ENCODE measurements at regions not wholly inside any gene's neighbourhood (a gene's known extent, or its start where the extent isn't known, plus 50 kb on each side); places are given as distances from the start of the nearest gene placed in this dataset.

- TF ChIP-seq CTCF (IDR thresholded peaks at IDR 0.05) (no peak), POLR2A (IDR thresholded peaks at IDR 0.05) (no peak)
These were observed 206.3 kb downstream of the OMA1 start for GRCh38 chr1:58340185-58340584.
